SK-N-SH (cell line): ENCODE measurements at regions not wholly inside any gene's neighbourhood (a gene's known extent, or its start where the extent isn't known, plus 50 kb on each side); places are given as distances from the start of the nearest gene placed in this dataset.

Source experiments
- CHD2 ChIP-seq: fragments of 150-350 bp; IDR thresholded peaks from 2 replicates; pipeline ENCODE4 v1.6.1; 2018; ENCODE audit warnings: low read length; ENCODE audit not compliant: partially characterized antibody
- CTCF ChIP-seq: fragments of 200-600 bp; sonication (generic); IDR thresholded peaks from 2 replicates; pipeline ENCODE4 v1.6.1; 2017; ENCODE audit warnings: antibody characterized with exemption, mild to moderate bottlenecking, moderate library complexity
- ELF1 ChIP-seq: IDR thresholded peaks from 2 replicates; pipeline ENCODE4 v1.4.0; 2012
- EP300 ChIP-seq, 2 experiments: IDR thresholded peaks; 2 replicates each; pipeline versions ENCODE4 v1.4.0 to v1.6.1; 2012; ENCODE audit warnings: borderline replicate concordance in 1 of 2, low read depth in 1 of 2, low read length in 1 of 2
- EZH2phosphoT487 ChIP-seq: fragments of 200-600 bp; sonication (generic); IDR thresholded peaks from 2 replicates; pipeline ENCODE4 v1.6.1; 2017; ENCODE audit warnings: low read depth, mixed run types, mild to moderate bottlenecking, antibody characterized with exemption, moderate library complexity, borderline replicate concordance
- FOXJ3 ChIP-seq: sonication (generic); formaldehyde crosslinking; IDR thresholded peaks from 2 replicates; pipeline ENCODE4 v1.5.1; 2020; ENCODE audit warnings: mild to moderate bottlenecking, missing genetic modification reagents
- MEF2A ChIP-seq: IDR thresholded peaks from 2 replicates; pipeline ENCODE4 v1.4.0; 2012; ENCODE audit warnings: low read depth, borderline replicate concordance
- POLR2AphosphoS5 ChIP-seq: IDR thresholded peaks from 2 replicates; pipeline ENCODE4 v1.6.1; 2012; ENCODE audit warnings: low read depth, low read length
- RFX5 ChIP-seq: IDR thresholded peaks from 2 replicates; pipeline ENCODE4 v1.6.1; 2012; ENCODE audit warnings: mild to moderate bottlenecking, improper control_type of control experiment, low read length
- SIN3A ChIP-seq: IDR thresholded peaks from 2 replicates; pipeline ENCODE4 v1.6.1; 2012; ENCODE audit warnings: low read depth, mild to moderate bottlenecking, low read length, moderate library complexity, borderline replicate concordance
- SMC3 ChIP-seq: IDR thresholded peaks from 2 replicates; pipeline ENCODE4 v1.6.1; 2012; ENCODE audit warnings: low read depth, low read length, improper control_type of control experiment
- TEAD4 ChIP-seq: IDR thresholded peaks from 2 replicates; pipeline ENCODE4 v1.4.0; 2012; ENCODE audit warnings: mild to moderate bottlenecking, borderline replicate concordance; ENCODE audit not compliant: insufficient read depth
- YY1 ChIP-seq: IDR thresholded peaks from 2 replicates; pipeline ENCODE4 v1.4.0; 2012; ENCODE audit warnings: low read depth, mild to moderate bottlenecking

- TF ChIP-seq CTCF (no peak), EP300 (IDR thresholded peaks at IDR 0.05; ENCODE audit: borderline replicate concordance in 1 of 2, low read depth in 1 of 2, low read length in 1 of 2) (no peak), TEAD4 (no peak), ELF1 (no peak), YY1 (no peak), SIN3A (no peak), POLR2AphosphoS5 (no peak), RFX5 (no peak), CHD2 (no peak), MEF2A (no peak), SMC3 (no peak), EZH2phosphoT487 (no peak), FOXJ3 (CRISPR knock-in tag) (no peak)
These were observed 420.4 kb upstream of the OPRM1 start for GRCh38 chr6:153618371-153619322.
